GM18499 (cell line): ENCODE measurements at regions not wholly inside any gene's neighbourhood (a gene's known extent, or its start where the extent isn't known, plus 50 kb on each side); places are given as distances from the start of the nearest gene placed in this dataset.

Experiments used
- ATAC-seq: cut with Tn5 transposase; IDR thresholded peaks from one replicate; pipeline ENCODE4 v1.9.1; 2021; ENCODE audit warnings: moderate number of reproducible peaks; ENCODE audit not compliant: insufficient read depth, unreplicated experiment

DNA sequence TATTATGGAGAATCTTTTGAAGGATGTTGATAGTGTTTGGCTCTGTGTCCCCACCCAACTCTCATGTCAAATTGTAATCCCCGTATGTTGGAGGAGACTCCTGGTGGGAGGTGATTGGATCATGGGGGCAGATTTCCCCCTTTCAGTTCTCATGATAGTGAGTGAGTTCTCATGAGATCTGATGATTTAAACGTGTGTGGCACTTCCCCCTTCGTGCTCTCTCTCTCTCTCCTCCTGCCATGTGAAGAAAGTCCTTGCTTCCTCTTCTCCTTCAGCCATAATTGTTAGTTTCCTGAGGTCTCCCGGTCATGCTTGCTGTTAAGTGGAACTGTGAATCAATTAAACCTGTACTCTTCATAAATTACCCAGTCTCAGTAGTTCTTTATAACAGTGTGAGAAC, 166.1 kb upstream of the NUDT6 start:
- no peak for ATAC-seq

GRCh38 chr4:123090886-123091285, 168.5 kb upstream of the NUDT6 start:
- ATAC-seq = no peak

- no peak for ATAC-seq
Observed at GRCh38 chr4:123092586-123092985, 170.2 kb upstream of the NUDT6 start.

- no peak for ATAC-seq
Observed at GRCh38 chr4:123093236-123093635, 170.8 kb upstream of the NUDT6 start.

- ATAC-seq = no peak
Observed at GRCh38 chr4:123096038-123096437, 173.6 kb upstream of the NUDT6 start.

GRCh38 chr4:123102897-123103471, 180.6 kb upstream of the NUDT6 start:
- no peak for ATAC-seq

DNA sequence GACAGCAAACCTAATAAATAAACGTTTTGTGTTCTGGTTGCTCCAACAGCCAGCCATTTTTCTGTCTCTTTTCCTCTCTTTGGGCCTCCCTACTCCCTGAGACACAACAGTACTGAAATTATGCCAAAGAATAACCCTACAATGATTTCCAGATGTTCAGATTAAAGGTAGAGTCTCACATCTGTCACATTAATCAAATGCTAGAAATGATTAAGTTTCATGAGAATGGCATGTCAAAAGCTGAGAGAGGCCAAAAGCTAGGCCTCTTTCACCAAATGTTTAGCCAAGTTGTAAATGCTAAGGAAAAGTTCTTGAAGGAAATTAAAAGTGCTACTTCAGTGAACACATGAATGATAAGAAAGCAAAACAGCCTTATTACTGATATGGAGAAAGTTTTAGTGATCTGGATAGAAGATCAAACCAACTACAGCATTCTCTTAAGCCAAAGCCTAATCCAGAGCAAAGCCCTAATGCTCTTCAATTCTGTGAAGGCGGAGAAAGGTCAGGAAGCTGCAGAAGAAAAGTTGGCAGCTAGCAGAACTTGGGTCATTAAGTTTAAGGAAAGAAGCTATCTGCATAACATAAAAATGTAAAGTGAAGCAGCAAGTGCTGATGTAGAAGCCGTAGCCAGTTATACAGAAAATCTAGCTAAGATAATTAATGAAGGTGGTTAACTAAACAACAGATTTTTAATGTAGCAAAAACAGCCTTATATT, 182.1 kb upstream of the NUDT6 start:
- ATAC-seq = no peak

- ATAC-seq = no peak
Observed at GRCh38 chr4:123105026-123105420, 182.6 kb upstream of the NUDT6 start.

DNA sequence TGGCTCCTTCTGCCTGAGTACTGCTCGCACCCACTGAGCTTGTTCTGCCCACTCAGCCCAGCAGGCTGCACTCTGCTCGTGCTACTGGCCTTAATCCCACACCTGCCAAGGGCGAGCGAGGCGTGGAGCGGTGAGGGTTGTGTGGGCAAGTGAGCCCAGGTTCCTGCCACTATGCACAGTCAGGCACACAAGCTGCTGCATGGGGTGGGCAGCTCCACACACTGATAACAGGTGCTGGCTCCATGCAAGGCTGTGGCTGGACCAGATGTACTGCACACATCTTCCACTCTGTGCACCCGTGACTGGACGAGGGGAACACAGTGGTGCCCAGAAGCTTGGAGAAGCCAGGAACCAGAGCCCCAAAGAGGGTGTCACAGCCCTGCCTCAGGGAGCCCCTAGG, 184.3 kb upstream of the NUDT6 start:
- no peak for ATAC-seq

DNA sequence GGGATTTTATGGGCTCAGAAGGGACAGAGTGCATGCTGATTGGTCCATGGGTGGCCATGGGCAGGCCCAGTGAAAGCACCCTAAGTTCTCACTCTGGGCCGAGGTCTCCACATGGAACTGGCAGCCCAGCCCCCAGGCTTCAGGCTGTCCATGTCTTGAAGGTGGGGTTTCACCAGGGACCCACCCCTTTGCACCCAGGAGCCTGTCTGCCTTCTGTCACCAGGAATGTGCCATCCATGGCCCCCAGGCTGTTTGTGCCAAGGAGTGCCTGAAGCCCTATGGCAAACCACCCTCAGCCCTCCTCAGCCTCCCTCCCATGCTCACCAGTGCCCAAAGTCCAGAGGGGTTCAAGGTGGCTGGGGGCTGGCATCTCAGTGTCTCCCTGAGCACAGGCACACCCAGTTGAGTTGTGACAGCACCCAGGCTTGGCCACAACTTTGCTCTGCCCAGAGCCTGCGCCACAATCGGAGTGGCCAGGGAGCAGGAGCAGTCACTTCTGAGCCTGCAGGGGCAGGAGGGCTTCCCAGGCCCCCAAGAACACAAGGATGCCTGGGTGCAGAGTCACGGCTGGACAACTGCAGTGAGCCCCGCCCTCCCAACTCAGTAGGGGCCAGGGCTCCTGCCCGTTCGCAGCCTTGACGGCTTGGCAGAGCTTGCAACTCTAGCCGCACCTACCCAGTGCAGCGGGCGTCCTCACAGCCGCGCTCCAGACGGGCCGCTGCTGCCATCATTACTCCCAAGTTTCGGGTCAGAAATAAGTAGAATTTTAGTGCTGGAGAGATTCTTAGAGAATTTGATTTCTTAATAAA, 185.3 kb upstream of the NUDT6 start:
- no peak for ATAC-seq

- ATAC-seq = no peak
Observed at GRCh38 chr4:123109139-123109538, 186.7 kb upstream of the NUDT6 start.

GRCh38 chr4:123110147-123110546, 187.8 kb upstream of the NUDT6 start:
- ATAC-seq = no peak

DNA sequence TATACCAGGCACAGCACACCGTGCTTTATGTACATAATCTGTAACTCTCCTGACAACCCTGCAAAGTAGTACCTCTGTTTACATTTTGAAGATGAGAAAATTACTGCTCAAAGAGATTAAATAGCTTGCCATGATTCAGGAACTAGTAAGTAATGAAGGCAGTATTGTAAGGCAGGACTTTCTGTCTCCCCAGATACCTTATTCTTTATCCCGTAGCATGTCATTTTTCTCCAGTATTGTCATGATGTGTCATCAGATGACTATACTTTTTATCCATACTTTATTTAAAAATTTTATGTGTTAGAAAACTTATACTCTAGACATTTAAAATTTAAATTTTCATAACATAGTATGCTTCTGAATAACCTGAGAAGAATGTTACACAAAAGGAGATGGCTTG, 188.3 kb upstream of the NUDT6 start:
- no peak for ATAC-seq

- no peak for ATAC-seq
Observed at GRCh38 chr4:123113155-123113554, 190.8 kb upstream of the NUDT6 start.

DNA sequence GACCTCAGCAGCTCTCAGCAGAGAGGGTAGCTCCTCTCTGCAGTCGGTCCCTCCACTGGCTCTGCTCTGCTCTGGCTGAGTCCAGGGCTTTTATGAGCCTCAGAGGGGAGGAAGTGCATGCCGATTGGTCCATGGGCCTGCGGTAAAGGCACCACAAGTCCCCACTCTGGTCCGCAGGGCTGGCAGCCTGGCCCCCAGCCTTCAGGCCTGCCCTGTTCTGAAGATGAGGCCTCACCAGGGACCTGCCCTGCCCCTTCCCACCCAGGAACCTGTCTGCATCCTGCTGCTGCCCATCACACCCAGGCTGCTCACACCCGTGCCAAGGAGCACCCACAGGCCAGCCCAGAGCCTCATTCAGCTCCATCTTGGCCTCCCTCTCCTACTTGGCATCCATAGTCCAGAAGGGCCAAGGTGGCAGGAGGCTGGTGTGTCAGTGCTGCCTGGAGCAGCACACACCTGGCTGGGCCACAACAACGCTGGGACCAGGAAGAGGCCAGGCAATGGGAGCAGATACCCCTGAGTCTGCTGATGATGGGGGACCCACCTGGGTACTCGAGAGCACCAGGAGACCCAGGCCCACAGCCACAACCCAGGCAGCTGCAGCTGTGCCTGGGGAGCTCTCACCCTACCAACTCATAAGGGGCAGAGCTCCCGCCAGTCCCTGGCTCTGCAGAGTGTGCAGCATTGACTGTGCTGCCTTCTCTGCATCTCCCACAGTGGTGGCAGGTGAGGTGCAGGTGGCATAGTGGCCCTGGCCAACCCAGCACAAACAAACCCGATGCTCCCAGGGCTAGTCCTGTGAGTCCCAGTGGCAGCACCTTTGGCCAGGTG, 191.9 kb upstream of the NUDT6 start:
- no peak for ATAC-seq

GRCh38 chr4:123114915-123115756, 192.7 kb upstream of the NUDT6 start:
- no peak for ATAC-seq

DNA sequence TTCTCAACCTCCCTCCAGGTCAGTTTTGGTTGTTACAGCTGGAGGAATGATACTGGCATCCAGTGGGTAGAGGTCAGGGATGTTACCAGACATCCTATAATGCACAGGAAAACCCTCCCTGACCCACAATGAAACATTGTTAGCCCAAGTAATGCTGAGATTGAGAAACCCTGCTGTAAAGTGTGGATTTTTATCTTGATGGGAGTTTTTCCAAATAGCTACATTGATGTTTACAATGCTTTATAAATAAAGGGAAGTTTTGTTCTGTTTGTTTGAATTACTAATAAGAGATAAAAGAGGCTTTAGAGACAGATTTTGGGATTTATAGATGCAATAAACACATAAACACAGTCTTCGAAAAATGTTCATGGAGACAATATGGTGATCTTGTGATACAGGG, 194.0 kb upstream of the NUDT6 start:
- ATAC-seq = no peak

DNA sequence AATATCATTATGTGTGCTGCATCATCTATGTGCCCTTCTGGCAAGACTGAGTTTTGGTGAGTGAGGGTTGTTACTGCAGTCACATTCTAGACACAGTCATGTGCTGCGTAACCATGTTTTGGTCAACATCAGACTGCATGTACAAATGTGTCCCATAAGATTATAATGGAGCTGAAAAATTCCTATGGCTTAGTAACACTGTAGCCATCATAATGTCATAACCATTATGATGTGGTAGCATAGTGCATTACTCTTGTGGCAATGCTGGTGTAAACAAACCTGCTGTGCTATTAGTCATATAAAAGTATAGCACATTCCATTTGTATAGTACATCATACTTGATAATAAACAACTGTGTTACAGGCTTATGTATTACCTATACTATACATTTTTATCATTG, 198.1 kb upstream of the NUDT6 start:
- ATAC-seq = no peak

GRCh38 chr4:123121241-123121907, 199.0 kb upstream of the NUDT6 start:
- ATAC-seq = no peak
